ENCODE measurements at regions not wholly inside any gene's neighbourhood (a gene's known extent, or its start where the extent isn't known, plus 50 kb on each side); places are given as distances from the start of the nearest gene placed in this dataset.

DNA sequence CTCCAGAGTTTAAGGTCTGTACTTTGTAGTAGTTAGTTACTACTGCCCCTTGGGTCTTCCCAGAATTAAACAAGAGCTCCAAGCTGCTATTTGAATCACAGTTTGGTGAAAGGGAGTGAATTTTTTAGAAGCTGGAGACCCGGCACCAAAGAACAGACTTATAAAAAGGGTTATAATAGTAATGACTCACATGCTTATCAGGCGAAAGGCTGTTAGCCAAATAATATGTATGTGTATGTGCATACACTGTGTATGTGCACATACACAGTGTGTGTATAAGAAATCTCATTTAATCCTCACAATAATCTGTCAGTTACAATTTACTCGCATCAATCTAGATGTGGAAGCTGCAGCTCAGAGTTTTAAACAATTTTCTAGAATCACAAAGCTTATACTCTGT lies 59.5 kb upstream of the ITGA1 start:
- H3K4me2 ChIP-seq (ENCODE audit: low read length): no peak overlapping the region
- no peaks in the 10 kb centered on the region for H3K79me2 ChIP-seq (ENCODE audit: control insufficient read depth, insufficient read depth, low read length, poor library complexity)
- H2AFZ ChIP-seq (ENCODE audit: insufficient read depth, low read length, poor library complexity): no peak overlapping the region
- peak overlapping the region; percentile 48 for H2BK5ac ChIP-seq (ENCODE audit: low read depth, low read length, poor library complexity)
- peak overlapping the region; percentile 35 for H2BK120ac ChIP-seq (ENCODE audit: insufficient read depth, low read length, poor library complexity)
- H4K8ac ChIP-seq (ENCODE audit: low read depth, low read length): no peak overlapping the region
- H3K9ac ChIP-seq (ENCODE audit: low read length): no peak overlapping the region
- no peak overlapping the region for H3K4ac ChIP-seq (ENCODE audit: low read depth, low read length)
- H3K18ac ChIP-seq (ENCODE audit: low read length): no peak overlapping the region
- peaks cover 6% of the 10 kb centered on the region for H3K79me1 ChIP-seq (ENCODE audit: low read length)
- no peak overlapping the region for H3K14ac ChIP-seq (ENCODE audit: low read length)
- no peak overlapping the region for H4K91ac ChIP-seq (ENCODE audit: low read depth, low read length)
- no peak overlapping the region for H2AK5ac ChIP-seq (ENCODE audit: low read length)
- no peak overlapping the region for H4K12ac ChIP-seq (ENCODE audit: low read depth, low read length)
- H3K4me3 ChIP-seq (ENCODE audit: low read depth, low read length): no peak overlapping the region
- H3K4me1 ChIP-seq (ENCODE audit: control insufficient read depth in 1 of 2, insufficient read depth in 2 of 2, low read length in 2 of 2): peaks cover 5 to 8% of the 10 kb centered on the region in 2 experiments
- no peaks in the 10 kb centered on the region for H3K27me3 ChIP-seq (ENCODE audit: insufficient read depth, low read length)
- H3K27ac ChIP-seq (ENCODE audit: low read depth, low read length): peak overlapping the region; percentile 58
- H3K36me3 ChIP-seq (ENCODE audit: control insufficient read depth in 1 of 2, insufficient read depth in 2 of 2, low read length in 2 of 2): no peaks in the 10 kb centered on the region
- DNase-seq: no peak
- WGBS (ENCODE audit: extremely low coverage, insufficient coverage, insufficient read length): no CpG with 5 or more reads among the region's 3 CpGs
- H3K23ac ChIP-seq (ENCODE audit: low read length): no peak overlapping the region
- no peak overlapping the region for H2BK12ac ChIP-seq (ENCODE audit: low read length)
- H3K9me3 ChIP-seq (ENCODE audit: insufficient read depth, low read depth, low read length): peaks cover 2% of the 10 kb centered on the region

DNA sequence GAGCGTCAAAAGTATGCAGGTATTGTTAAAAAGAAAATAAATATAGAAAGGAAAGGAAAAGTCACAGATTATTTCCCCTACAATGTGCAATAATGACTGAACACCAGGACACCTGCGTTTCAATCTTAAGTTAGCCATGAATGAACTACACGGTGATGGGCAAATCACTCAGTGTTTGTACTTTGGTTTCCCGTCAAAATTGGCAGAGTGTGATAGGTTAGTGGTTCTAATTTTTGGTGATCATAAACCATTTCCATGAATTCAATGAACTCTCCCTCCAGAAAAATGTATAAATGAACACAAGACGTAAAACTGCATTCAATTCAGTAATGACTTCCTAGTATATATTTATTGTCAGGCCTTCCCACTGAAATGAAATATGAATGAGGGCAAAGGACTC lies 59.0 kb upstream of the ITGA1 start:
- H3K27me3 ChIP-seq (ENCODE audit: insufficient read depth, low read length): no peaks in the 10 kb centered on the region
- no peak overlapping the region for H3K4me3 ChIP-seq (ENCODE audit: low read depth, low read length)
- H2AFZ ChIP-seq (ENCODE audit: insufficient read depth, low read length, poor library complexity): no peak overlapping the region
- no peak overlapping the region for H3K14ac ChIP-seq (ENCODE audit: low read length)
- H3K9me3 ChIP-seq (ENCODE audit: insufficient read depth, low read depth, low read length): peaks cover 2% of the 10 kb centered on the region
- H3K23ac ChIP-seq (ENCODE audit: low read length): no peak overlapping the region
- no peak overlapping the region for H3K4me2 ChIP-seq (ENCODE audit: low read length)
- no peak overlapping the region for H2BK120ac ChIP-seq (ENCODE audit: insufficient read depth, low read length, poor library complexity)
- no peak overlapping the region for H4K91ac ChIP-seq (ENCODE audit: low read depth, low read length)
- DNase-seq: no peak
- no peak overlapping the region for H3K9ac ChIP-seq (ENCODE audit: low read length)
- H3K36me3 ChIP-seq (ENCODE audit: control insufficient read depth in 1 of 2, insufficient read depth in 2 of 2, low read length in 2 of 2): no peaks in the 10 kb centered on the region
- H3K18ac ChIP-seq (ENCODE audit: low read length): no peak overlapping the region
- H3K4me1 ChIP-seq (ENCODE audit: control insufficient read depth in 1 of 2, insufficient read depth in 2 of 2, low read length in 2 of 2): peaks cover 5 to 8% of the 10 kb centered on the region in 2 experiments
- no peak overlapping the region for H2BK5ac ChIP-seq (ENCODE audit: low read depth, low read length, poor library complexity)
- no peak overlapping the region for H3K27ac ChIP-seq (ENCODE audit: low read depth, low read length)
- H4K12ac ChIP-seq (ENCODE audit: low read depth, low read length): no peak overlapping the region
- H3K79me2 ChIP-seq (ENCODE audit: control insufficient read depth, insufficient read depth, low read length, poor library complexity): no peaks in the 10 kb centered on the region
- no peak overlapping the region for H2AK5ac ChIP-seq (ENCODE audit: low read length)
- H3K4ac ChIP-seq (ENCODE audit: low read depth, low read length): no peak overlapping the region
- WGBS (ENCODE audit: extremely low coverage, insufficient coverage, insufficient read length): no CpG with 5 or more reads among the region's 5 CpGs
- no peak overlapping the region for H4K8ac ChIP-seq (ENCODE audit: low read depth, low read length)
- no peak overlapping the region for H2BK12ac ChIP-seq (ENCODE audit: low read length)
- peaks cover 6% of the 10 kb centered on the region for H3K79me1 ChIP-seq (ENCODE audit: low read length)

DNA sequence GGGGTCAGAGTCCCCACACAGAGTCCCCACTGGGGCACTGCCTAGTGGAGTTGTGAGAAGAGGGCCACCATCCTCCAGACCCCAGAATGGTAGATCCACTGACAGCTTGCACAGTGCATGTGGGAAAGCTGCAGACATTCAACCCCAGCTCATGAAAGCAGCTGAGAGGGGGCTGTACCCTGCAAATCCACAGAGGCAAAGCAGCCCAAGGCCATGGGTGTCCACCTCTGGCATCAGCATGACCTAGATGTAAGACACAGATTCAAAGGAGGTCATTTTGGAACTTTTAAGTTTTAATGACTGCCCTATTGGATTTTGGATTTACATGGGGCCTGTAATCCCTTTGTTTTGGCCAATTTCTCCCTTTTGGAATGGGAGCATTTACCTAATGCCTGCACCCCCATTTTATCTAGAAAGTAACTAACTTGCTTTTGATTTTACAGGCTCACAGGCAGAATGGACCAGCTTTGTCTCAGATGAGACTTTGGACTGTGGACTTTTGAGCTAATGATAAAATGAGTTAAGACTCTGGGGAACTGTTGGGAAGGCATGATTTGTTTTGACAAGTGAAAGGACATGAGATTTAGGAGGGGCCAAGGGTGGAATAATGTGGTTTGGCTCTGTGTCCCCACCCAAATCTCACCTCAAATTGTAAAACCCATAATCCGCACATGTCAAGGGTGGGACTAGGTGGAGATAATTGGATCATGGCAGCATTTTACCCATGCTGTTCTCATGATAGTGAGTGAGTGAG lies 56.3 kb upstream of the ITGA1 start:
- Histone ChIP-seq H2BK12ac (ENCODE audit: low read length) (no peak overlapping the region), H4K12ac (ENCODE audit: low read depth, low read length) (no peak overlapping the region), H3K9me3 (ENCODE audit: insufficient read depth, low read depth, low read length) (peaks cover 2% of the 10 kb centered on the region), H3K36me3 (ENCODE audit: control insufficient read depth in 1 of 2, insufficient read depth in 2 of 2, low read length in 2 of 2) (no peaks in the 10 kb centered on the region), H3K79me2 (ENCODE audit: control insufficient read depth, insufficient read depth, low read length, poor library complexity) (no peaks in the 10 kb centered on the region), H3K14ac (ENCODE audit: low read length) (no peak overlapping the region), H3K4me3 (ENCODE audit: low read depth, low read length) (no peak overlapping the region), H3K23ac (ENCODE audit: low read length) (no peak overlapping the region), H4K91ac (ENCODE audit: low read depth, low read length) (no peak overlapping the region), H3K4me1 (ENCODE audit: control insufficient read depth in 1 of 2, insufficient read depth in 2 of 2, low read length in 2 of 2) (peaks cover 0 to 2% of the 10 kb centered on the region in 2 experiments), H2AK5ac (ENCODE audit: low read length) (no peak overlapping the region), H2BK120ac (ENCODE audit: insufficient read depth, low read length, poor library complexity) (no peak overlapping the region), H2AFZ (ENCODE audit: insufficient read depth, low read length, poor library complexity) (no peak overlapping the region), H3K9ac (ENCODE audit: low read length) (no peak overlapping the region), H3K27me3 (ENCODE audit: insufficient read depth, low read length) (no peaks in the 10 kb centered on the region), H2BK5ac (ENCODE audit: low read depth, low read length, poor library complexity) (no peak overlapping the region), H3K79me1 (ENCODE audit: low read length) (no peaks in the 10 kb centered on the region), H3K18ac (ENCODE audit: low read length) (no peak overlapping the region), H3K4me2 (ENCODE audit: low read length) (no peak overlapping the region), H3K27ac (ENCODE audit: low read depth, low read length) (no peak overlapping the region), H3K4ac (ENCODE audit: low read depth, low read length) (no peak overlapping the region), H4K8ac (ENCODE audit: low read depth, low read length) (no peak overlapping the region)
- no peak for DNase-seq
- no CpG with 5 or more reads among the region's 1 CpG for WGBS (ENCODE audit: extremely low coverage, insufficient coverage, insufficient read length)

DNA sequence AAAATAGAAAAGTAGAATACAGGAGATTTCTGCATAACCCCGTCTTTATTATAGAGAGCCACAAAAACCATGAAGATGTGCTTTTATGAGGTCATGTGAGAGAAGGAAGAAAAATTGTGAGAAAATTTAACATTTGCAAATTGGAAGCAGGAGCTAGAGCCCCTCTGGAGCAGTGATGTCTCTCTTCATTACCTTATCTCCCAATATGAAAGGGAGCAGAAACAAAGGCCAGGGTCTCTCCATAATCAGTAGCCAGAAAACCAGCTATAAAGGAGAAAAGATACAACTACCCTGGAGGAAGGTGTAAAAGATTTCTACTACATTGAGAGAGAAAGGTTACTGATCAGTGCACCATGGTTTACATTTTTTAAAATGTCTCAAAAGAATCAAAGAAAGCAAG lies 53.2 kb upstream of the ITGA1 start:
- no peak overlapping the region for H3K4me3 ChIP-seq (ENCODE audit: low read depth, low read length)
- H3K23ac ChIP-seq (ENCODE audit: low read length): no peak overlapping the region
- no peak overlapping the region for H3K4ac ChIP-seq (ENCODE audit: low read depth, low read length)
- H4K8ac ChIP-seq (ENCODE audit: low read depth, low read length): no peak overlapping the region
- no peak overlapping the region for H3K27ac ChIP-seq (ENCODE audit: low read depth, low read length)
- H3K18ac ChIP-seq (ENCODE audit: low read length): no peak overlapping the region
- H4K12ac ChIP-seq (ENCODE audit: low read depth, low read length): no peak overlapping the region
- no peak overlapping the region for H2BK120ac ChIP-seq (ENCODE audit: insufficient read depth, low read length, poor library complexity)
- H2AK5ac ChIP-seq (ENCODE audit: low read length): no peak overlapping the region
- no peak overlapping the region for H3K14ac ChIP-seq (ENCODE audit: low read length)
- no peaks in the 10 kb centered on the region for H3K79me2 ChIP-seq (ENCODE audit: control insufficient read depth, insufficient read depth, low read length, poor library complexity)
- H2BK12ac ChIP-seq (ENCODE audit: low read length): no peak overlapping the region
- H3K36me3 ChIP-seq (ENCODE audit: control insufficient read depth in 1 of 2, insufficient read depth in 2 of 2, low read length in 2 of 2): no peaks in the 10 kb centered on the region
- H3K4me1 ChIP-seq (ENCODE audit: control insufficient read depth in 1 of 2, insufficient read depth in 2 of 2, low read length in 2 of 2): peaks cover 0 to 2% of the 10 kb centered on the region in 2 experiments
- no peak overlapping the region for H4K91ac ChIP-seq (ENCODE audit: low read depth, low read length)
- DNase-seq: no peak
- H3K9me3 ChIP-seq (ENCODE audit: insufficient read depth, low read depth, low read length): peaks cover 2% of the 10 kb centered on the region
- H3K4me2 ChIP-seq (ENCODE audit: low read length): no peak overlapping the region
- no peaks in the 10 kb centered on the region for H3K79me1 ChIP-seq (ENCODE audit: low read length)
- WGBS (ENCODE audit: extremely low coverage, insufficient coverage, insufficient read length): no CpG with 5 or more reads among the region's 1 CpG
- H2AFZ ChIP-seq (ENCODE audit: insufficient read depth, low read length, poor library complexity): no peak overlapping the region
- no peaks in the 10 kb centered on the region for H3K27me3 ChIP-seq (ENCODE audit: insufficient read depth, low read length)
- H2BK5ac ChIP-seq (ENCODE audit: low read depth, low read length, poor library complexity): no peak overlapping the region
- no peak overlapping the region for H3K9ac ChIP-seq (ENCODE audit: low read length)
